ENCODE measurements at regions not wholly inside any gene's neighbourhood (a gene's known extent, or its start where the extent isn't known, plus 50 kb on each side); places are given as distances from the start of the nearest gene placed in this dataset.

DNA sequence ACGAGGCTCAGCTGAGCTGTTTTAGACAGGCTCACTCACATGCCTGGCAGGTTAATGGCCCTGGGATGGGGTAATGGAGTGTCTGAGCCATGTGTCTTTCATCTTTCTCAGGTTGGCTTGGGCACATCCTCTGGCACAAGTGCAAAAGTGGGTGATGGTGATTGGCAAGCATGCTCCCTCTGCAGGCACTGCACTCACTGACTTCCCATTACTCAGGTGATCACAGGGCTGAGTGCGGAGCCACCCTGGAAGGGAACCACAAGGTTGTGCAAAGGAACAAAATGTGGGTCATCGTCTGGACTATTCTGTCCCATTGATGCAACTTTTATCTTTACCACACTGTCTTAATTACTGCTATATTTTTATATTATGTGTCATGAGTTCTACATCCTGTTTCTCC, 244.1 kb upstream of the AKR1E2 start:
- no peaks in the 10 kb centered on the region for H3K9me3 ChIP-seq (ENCODE audit: control extremely low read depth in 1 of 3, control insufficient read depth in 2 of 3, insufficient read depth in 1 of 3, low read length in 2 of 3)
- no peak overlapping the region for H3K9ac ChIP-seq (ENCODE audit: low read length)
- no peak for ATAC-seq (ENCODE audit: low read depth)
- Mint-ChIP-seq H3K4me3 (no peak overlapping the region), H3K4me1 (no peaks in the 10 kb centered on the region), H3K27ac (no peak overlapping the region), H3K9me3 (ENCODE audit: insufficient read depth) (peaks cover 2% of the 10 kb centered on the region), H3K27me3 (no peaks in the 10 kb centered on the region)
- H3K4me3 ChIP-seq (ENCODE audit: control extremely low read depth in 1 of 5, extremely low read depth in 1 of 5, insufficient read depth in 1 of 5, low read depth in 2 of 5, low read length in 4 of 5): no peak overlapping the region
- DNase-seq: no peak
- no peaks in the 10 kb centered on the region for H3K36me3 ChIP-seq (replicated peaks in 1 of 2; ENCODE audit: control extremely low read depth in 1 of 2, control insufficient read depth in 1 of 2, extremely low read depth in 1 of 2, insufficient read depth in 2 of 2, low read length in 1 of 2)
- ChIA-PET CTCF (no interaction called here), POLR2A (no interaction called here)
- no peak overlapping the region for H3K27ac ChIP-seq (ENCODE audit: low read length in 2 of 2)
- no peaks in the 10 kb centered on the region for H4K20me1 ChIP-seq (ENCODE audit: control insufficient read depth, insufficient read depth, low read length, poor library complexity, severe bottlenecking)
- WGBS (ENCODE audit: insufficient coverage): 100% methylated on average over 1 of the region's 3 CpGs
- H3K79me2 ChIP-seq (ENCODE audit: control insufficient read depth, insufficient read depth, low read length): no peaks in the 10 kb centered on the region
- H3K4me1 ChIP-seq (ENCODE audit: control insufficient read depth in 2 of 2, insufficient read depth in 2 of 2, low read length in 2 of 2): no peaks in the 10 kb centered on the region
- intact Hi-C loops (cut with micrococcal nuclease): no loop called here
- no peak overlapping the region for H2AFZ ChIP-seq (ENCODE audit: insufficient read depth, low read depth, low read length, poor library complexity, severe bottlenecking)
- H3K27me3 ChIP-seq (replicated peaks in 1 of 4; ENCODE audit: control extremely low read depth in 1 of 4, control insufficient read depth in 3 of 4, insufficient read depth in 4 of 4, low read length in 3 of 4): no peaks in the 10 kb centered on the region
- no peak overlapping the region for H3K4me2 ChIP-seq (replicated peaks; ENCODE audit: low read depth, low read length, poor library complexity, severe bottlenecking)
- TF ChIP-seq EZH2 (IDR thresholded peaks at IDR 0.05; ENCODE audit: borderline replicate concordance, insufficient read depth, low read depth, low read length, poor library complexity, severe bottlenecking): no peak
- TF ChIP-seq CTCF (IDR thresholded peaks at IDR 0.05): no peak

DNA sequence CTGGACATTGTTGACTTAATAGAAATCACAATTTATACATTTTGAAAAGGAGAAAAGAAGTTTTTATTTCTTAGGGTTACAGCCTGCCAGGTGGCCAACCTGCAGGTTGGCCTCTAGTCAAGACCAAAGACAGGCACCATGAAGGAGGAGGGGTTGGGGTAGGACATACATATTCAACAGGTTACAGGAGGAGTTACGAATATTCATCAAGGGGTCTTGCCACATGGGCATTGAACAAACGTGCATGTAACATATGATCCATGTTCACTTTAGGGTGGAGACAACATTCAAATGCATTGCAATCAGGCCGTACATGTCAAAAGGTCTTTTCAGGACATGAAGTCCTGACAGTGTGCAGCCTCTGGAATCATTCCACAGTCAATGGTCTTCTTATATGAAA, 246.2 kb upstream of the AKR1E2 start:
- TF ChIP-seq EZH2 (IDR thresholded peaks at IDR 0.05; ENCODE audit: borderline replicate concordance, insufficient read depth, low read depth, low read length, poor library complexity, severe bottlenecking) (no peak), CTCF (IDR thresholded peaks at IDR 0.05) (no peak)
- Mint-ChIP-seq H3K27ac (no peak overlapping the region), H3K27me3 (peaks cover 5% of the 10 kb centered on the region), H3K4me3 (no peak overlapping the region), H3K4me1 (no peaks in the 10 kb centered on the region), H3K9me3 (ENCODE audit: insufficient read depth) (peaks cover 2% of the 10 kb centered on the region)
- no peak for DNase-seq
- no peak for ATAC-seq (ENCODE audit: low read depth)
- H3K4me1 ChIP-seq (ENCODE audit: control insufficient read depth in 2 of 2, insufficient read depth in 2 of 2, low read length in 2 of 2): no peaks in the 10 kb centered on the region
- ChIA-PET POLR2A (no interaction called here), CTCF (no interaction called here)
- H3K9me3 ChIP-seq (ENCODE audit: control extremely low read depth in 1 of 3, control insufficient read depth in 2 of 3, insufficient read depth in 1 of 3, low read length in 2 of 3): no peaks in the 10 kb centered on the region
- H3K4me2 ChIP-seq (replicated peaks; ENCODE audit: low read depth, low read length, poor library complexity, severe bottlenecking): no peak overlapping the region
- no peaks in the 10 kb centered on the region for H3K79me2 ChIP-seq (ENCODE audit: control insufficient read depth, insufficient read depth, low read length)
- no peaks in the 10 kb centered on the region for H3K36me3 ChIP-seq (replicated peaks in 1 of 2; ENCODE audit: control extremely low read depth in 1 of 2, control insufficient read depth in 1 of 2, extremely low read depth in 1 of 2, insufficient read depth in 2 of 2, low read length in 1 of 2)
- WGBS (ENCODE audit: insufficient coverage): 96% methylated on average over 3 of the region's 3 CpGs
- intact Hi-C loops (cut with micrococcal nuclease): no loop called here
- no peak overlapping the region for H3K9ac ChIP-seq (ENCODE audit: low read length)
- H3K27ac ChIP-seq (ENCODE audit: low read length in 2 of 2): no peak overlapping the region
- H4K20me1 ChIP-seq (ENCODE audit: control insufficient read depth, insufficient read depth, low read length, poor library complexity, severe bottlenecking): no peaks in the 10 kb centered on the region
- H2AFZ ChIP-seq (ENCODE audit: insufficient read depth, low read depth, low read length, poor library complexity, severe bottlenecking): no peak overlapping the region
- no peak overlapping the region for H3K4me3 ChIP-seq (ENCODE audit: control extremely low read depth in 1 of 5, extremely low read depth in 1 of 5, insufficient read depth in 1 of 5, low read depth in 2 of 5, low read length in 4 of 5)
- no peaks in the 10 kb centered on the region for H3K27me3 ChIP-seq (replicated peaks in 1 of 4; ENCODE audit: control extremely low read depth in 1 of 4, control insufficient read depth in 3 of 4, insufficient read depth in 4 of 4, low read length in 3 of 4)

Data from B cell (primary cell).